IPS-15b (cell line): ENCODE measurements at regions not wholly inside any gene's neighbourhood (a gene's known extent, or its start where the extent isn't known, plus 50 kb on each side); places are given as distances from the start of the nearest gene placed in this dataset.
"Not testable (repeated sequence)": the region's sequence is repeated elsewhere in the genome, so short reads cannot be mapped to it uniquely, and the experiment has no call there.

Source experiments
- H3K27me3 ChIP-seq: one replicate; pipeline ENCODE4 v1.6.1; 2013; ENCODE audit warnings: low read length; ENCODE audit not compliant: control insufficient read depth, insufficient read depth
- H3K36me3 ChIP-seq: one replicate; pipeline ENCODE4 v1.6.1; 2013; ENCODE audit warnings: low read length; ENCODE audit not compliant: control insufficient read depth, insufficient read depth
- H3K4me1 ChIP-seq: one replicate; pipeline ENCODE4 v1.6.1; 2013; ENCODE audit warnings: mild to moderate bottlenecking, low read length; ENCODE audit not compliant: control insufficient read depth, insufficient read depth
- H3K4me3 ChIP-seq: one replicate; pipeline ENCODE4 v1.5.1; 2013; ENCODE audit warnings: low read depth, low read length
- H3K9ac ChIP-seq: one replicate; pipeline ENCODE4 v1.6.1; 2013; ENCODE audit warnings: low read depth, mild to moderate bottlenecking, low read length
- H3K9me3 ChIP-seq: one replicate; pipeline ENCODE4 v1.6.1; 2013; ENCODE audit warnings: mild to moderate bottlenecking, low read length; ENCODE audit not compliant: control insufficient read depth, insufficient read depth

DNA sequence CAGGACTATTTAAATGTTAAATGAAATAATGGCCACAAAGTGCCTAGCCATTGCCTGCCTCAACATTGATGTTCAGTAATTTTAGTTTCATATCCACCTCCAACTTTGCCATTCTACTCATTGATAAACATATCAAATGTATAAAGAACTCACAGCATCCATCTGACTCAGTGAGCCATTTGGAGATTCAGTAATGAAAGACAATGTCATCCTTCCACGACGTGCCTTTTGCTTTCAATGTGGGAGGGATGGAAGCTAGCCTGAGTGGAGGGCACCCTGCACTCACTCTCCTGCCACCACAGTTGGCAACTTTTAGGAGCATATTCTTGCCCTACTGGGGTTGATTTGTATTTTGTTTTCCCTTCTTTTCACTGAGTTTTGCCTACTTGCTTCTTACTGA lies 151.5 kb downstream of the GLUL start:
- Histone ChIP-seq H3K27me3 (no peaks in the 10 kb centered on the region), H3K4me1 (peaks cover 3% of the 10 kb centered on the region), H3K9ac (no peak overlapping the region), H3K9me3 (no peaks in the 10 kb centered on the region), H3K4me3 (no peak overlapping the region), H3K36me3 (no peaks in the 10 kb centered on the region)

DNA sequence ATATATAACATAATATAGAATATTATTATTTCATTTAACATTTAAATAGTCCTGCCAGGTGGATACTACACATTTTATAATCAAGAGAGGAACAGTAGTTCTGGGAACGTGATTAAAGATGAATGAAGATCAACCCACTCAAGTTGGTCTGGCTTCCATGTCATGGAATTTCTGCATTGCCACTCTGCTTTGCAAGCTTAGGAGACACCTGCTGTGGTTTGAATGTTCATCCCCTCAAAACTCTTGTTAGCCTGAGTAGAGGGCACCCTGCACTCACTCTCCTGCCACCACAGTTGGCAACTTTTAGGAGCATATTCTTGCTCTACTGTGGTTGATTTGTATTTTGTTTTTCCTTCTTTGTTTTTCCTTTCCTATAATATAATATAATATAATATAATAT lies 153.2 kb downstream of the GLUL start:
- H3K9ac ChIP-seq: no peak overlapping the region
- H3K4me3 ChIP-seq: no peak overlapping the region
- H3K36me3 ChIP-seq: no peaks in the 10 kb centered on the region
- no peaks in the 10 kb centered on the region for H3K9me3 ChIP-seq
- peaks cover 3% of the 10 kb centered on the region for H3K4me1 ChIP-seq
- H3K27me3 ChIP-seq: no peaks in the 10 kb centered on the region

DNA sequence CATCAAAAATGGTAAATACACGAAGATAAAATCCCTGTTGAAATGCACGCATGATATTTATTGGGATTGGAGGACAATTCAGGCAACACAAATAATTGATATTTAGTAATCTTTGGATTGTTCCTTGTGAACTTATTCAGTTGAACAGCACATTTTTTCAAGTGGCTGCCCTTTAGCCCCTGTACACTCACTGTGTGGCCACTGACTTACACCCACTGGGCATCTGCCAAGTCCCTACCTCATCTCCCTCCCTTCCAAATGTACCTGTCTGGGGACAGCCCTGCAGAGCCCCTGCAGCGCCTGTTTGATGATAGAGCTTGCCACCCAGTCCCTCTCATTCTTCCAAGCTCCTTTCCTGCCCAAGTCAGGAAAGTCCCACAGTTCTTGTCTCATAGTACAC lies 154.3 kb downstream of the GLUL start:
- no peak overlapping the region for H3K9ac ChIP-seq
- no peaks in the 10 kb centered on the region for H3K36me3 ChIP-seq
- H3K4me3 ChIP-seq: no peak overlapping the region
- peaks cover 3% of the 10 kb centered on the region for H3K4me1 ChIP-seq
- H3K27me3 ChIP-seq: no peaks in the 10 kb centered on the region
- H3K9me3 ChIP-seq: no peaks in the 10 kb centered on the region

DNA sequence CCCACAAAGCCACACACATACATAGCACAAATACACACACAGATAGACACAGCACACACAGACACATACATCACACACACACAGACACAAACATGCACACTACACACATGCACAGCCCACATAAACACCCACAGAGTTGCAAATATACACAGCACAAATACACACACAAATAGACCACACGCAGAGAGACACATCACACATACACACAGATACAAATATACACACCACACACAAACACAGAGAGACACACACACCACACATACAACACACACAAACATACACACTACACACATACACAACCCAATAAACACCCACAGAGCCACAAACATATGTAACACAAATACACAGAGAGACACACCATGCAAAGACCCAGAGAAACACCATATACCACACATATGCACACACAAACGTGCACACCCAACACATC lies 154.9 kb downstream of the GLUL start:
- H3K4me1 ChIP-seq: peaks cover 3% of the 10 kb centered on the region
- H3K36me3 ChIP-seq: no peaks in the 10 kb centered on the region
- no peaks in the 10 kb centered on the region for H3K9me3 ChIP-seq
- no peak overlapping the region for H3K4me3 ChIP-seq
- H3K27me3 ChIP-seq: no peaks in the 10 kb centered on the region
- no peak overlapping the region for H3K9ac ChIP-seq

DNA sequence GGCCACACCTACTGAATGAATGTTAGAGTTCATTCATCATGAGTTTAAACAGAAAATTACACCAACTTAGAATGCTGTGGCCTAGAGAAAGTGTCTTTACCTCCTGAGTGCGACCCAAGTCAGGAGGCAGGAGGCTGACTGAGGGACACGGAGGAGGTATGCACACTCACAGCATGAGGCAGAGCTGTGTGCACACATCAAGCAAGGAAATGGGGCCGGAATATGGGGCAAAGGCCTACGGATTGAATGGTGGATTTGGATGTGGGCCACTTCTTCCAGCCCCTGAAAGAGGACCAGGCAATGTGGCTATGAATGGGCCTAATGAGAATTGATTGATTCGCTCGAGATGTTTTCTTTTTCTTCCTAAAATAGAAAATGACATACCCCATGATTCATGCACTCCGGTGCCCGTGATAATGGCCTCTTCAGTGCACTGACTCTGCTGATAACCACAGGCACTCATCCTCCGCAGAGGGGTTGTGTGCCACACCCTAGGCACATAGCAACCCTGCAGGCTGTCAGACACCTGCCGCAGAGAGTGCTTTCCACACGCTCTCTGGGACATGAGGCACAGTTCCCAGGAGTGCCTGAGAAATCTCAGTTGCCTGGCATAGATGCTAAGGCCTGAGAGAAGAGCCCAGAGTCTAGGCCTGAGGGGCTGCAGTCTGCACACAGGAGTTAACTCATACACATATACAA lies 155.5 kb downstream of the GLUL start:
- Histone ChIP-seq H3K36me3 (no peaks in the 10 kb centered on the region), H3K4me3 (no peak overlapping the region), H3K9ac (no peak overlapping the region), H3K4me1 (peaks cover 3% of the 10 kb centered on the region), H3K9me3 (no peaks in the 10 kb centered on the region), H3K27me3 (no peaks in the 10 kb centered on the region)

DNA sequence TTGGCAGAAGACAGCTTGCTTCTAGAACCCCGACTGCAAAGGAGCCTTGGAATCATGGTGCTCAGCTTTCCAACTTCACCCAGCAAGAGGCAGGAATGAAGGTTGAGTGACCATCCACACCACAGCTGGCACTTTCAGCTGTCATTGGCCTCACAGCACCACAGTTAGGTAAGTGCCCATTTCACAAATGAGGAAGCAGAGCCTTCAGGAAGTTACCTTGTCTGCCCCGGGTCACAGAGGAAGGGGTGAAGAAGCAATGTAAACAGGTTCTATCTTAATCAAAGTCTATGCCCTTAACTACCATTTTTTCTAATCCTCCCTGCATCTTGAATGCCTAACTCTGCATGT lies 156.0 kb downstream of the GLUL start:
- Histone ChIP-seq H3K36me3 (no peaks in the 10 kb centered on the region), H3K9me3 (no peaks in the 10 kb centered on the region), H3K27me3 (no peaks in the 10 kb centered on the region), H3K9ac (no peak overlapping the region), H3K4me3 (no peak overlapping the region), H3K4me1 (peaks cover 3% of the 10 kb centered on the region)

DNA sequence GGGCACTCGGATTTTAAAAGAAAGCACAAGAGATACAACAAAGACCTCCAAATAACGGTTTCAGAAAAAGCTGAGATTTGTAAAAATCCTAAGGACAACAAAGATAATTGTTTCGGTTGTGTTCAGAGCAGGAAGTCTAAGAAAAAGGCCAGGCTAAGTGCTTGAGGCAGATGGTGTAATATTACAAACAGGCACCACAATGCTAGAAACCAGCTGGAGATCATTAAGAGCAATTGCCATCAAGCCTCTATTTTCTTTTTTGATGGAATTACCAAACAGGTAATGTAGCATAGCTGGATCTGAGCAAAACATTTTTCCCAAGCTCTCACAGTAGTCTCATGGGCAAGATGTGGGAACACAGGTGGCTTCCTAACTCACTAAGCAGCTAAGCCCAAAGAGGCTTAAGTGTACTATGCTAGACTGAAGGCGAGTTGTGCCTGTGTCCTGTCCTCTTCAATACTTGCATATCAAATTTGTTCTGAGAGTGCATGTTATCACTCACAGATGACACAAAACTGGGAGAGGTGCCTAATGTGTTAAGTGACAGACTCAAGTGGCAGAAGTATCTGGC lies 161.6 kb downstream of the GLUL start:
- Histone ChIP-seq H3K4me3 (no peak overlapping the region), H3K9me3 (no peaks in the 10 kb centered on the region), H3K4me1 (no peaks in the 10 kb centered on the region), H3K27me3 (no peaks in the 10 kb centered on the region), H3K9ac (no peak overlapping the region), H3K36me3 (no peaks in the 10 kb centered on the region)

DNA sequence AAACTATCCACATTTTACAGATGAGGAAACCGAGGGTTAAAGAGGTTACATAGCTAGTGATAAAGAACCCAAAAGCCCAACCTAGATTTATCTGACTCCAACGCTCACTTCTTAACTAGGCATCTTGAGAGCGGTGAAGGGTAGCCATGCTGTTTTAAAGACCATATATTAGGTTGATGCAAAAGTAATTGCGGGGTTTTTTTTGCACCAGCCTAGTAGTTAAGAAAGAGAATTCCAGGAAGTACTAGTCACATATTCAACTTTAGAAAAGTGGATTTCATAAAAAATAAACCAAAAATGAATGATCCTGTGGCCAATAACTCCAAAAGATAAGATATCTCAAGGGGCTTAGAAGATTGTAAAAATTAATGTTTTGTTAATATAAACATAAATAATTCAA lies 162.1 kb downstream of the GLUL start:
- H3K4me1 ChIP-seq: no peaks in the 10 kb centered on the region
- no peaks in the 10 kb centered on the region for H3K9me3 ChIP-seq
- no peak overlapping the region for H3K4me3 ChIP-seq
- H3K36me3 ChIP-seq: no peaks in the 10 kb centered on the region
- H3K9ac ChIP-seq: no peak overlapping the region
- H3K27me3 ChIP-seq: no peaks in the 10 kb centered on the region

DNA sequence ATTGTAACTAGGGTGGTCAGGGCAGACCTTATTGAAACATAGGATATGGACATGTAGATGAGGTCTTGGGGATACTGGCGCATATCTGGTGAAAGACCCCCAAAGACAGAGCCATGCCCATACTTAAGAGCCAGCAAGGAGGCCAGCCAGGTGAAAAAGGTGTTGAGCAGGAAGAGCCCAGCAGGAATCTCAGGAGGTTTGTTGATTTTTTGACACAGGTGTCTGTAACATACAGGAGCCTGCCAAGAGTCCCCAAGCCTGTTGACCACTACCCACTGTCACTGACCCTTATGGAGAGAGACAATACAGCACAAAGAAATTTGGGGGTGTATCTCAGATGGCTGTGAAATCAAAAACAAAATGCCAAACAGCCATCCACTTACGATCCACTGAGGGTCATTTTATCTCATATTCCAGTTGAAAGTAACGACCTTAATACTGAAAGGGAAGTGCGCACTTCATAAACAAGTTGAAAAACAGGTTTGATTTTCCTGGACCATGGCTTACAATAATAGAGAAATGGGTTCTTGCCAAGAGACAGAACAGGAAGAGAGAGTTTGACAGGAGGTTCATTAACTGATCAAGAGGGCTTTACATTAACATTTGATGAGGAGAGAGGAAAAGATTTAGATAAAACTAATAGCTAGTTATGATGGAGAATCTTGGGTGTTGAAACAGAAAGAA lies 163.6 kb downstream of the GLUL start:
- no peak overlapping the region for H3K9ac ChIP-seq
- H3K4me3 ChIP-seq: no peak overlapping the region
- no peaks in the 10 kb centered on the region for H3K36me3 ChIP-seq
- no peaks in the 10 kb centered on the region for H3K27me3 ChIP-seq
- no peaks in the 10 kb centered on the region for H3K4me1 ChIP-seq
- H3K9me3 ChIP-seq: no peaks in the 10 kb centered on the region

DNA sequence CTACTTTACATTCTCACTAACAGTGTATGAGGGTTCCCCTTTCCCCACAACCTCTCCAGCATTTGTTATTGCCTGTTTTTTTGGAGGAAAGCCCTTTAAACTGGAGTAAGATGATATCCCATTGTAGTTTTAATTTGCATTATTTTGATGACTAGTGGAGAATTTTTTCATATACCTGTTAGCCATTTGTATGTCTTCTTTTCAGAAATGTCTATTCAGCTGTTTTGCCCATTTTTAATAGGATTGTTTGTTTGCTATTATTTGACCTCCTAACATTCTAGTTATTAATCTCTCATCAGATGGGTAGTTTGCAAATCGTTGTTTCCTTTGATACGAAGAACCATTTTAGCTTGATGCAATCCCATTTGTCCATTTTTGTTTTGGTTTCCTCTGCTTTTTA lies 165.0 kb downstream of the GLUL start:
- Histone ChIP-seq H3K27me3 (no peaks in the 10 kb centered on the region), H3K36me3 (no peaks in the 10 kb centered on the region), H3K9ac (no peak overlapping the region), H3K4me1 (no peaks in the 10 kb centered on the region), H3K9me3 (no peaks in the 10 kb centered on the region), H3K4me3 (no peak overlapping the region)

DNA sequence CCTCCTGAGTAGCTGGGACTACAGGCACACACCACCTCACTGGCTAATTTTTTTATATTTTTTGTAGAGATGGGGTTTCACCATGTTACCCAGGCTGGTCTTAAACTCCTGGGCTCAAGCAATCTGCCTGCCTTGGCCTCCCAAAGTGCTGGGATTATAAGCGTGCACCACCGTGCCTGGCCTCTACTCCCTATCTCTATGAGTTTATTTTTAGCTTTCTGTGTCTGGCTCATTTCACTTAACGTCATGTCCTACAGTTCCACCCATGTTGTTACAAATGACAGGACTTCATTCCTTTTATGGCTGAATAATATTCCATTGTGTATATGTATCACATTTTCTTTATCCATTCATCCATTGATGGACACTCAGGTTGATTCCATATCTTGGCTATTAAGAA lies 164.2 kb upstream of the ZNF648 start:
- H3K36me3 ChIP-seq, H3K4me1 ChIP-seq, H3K9me3 ChIP-seq, H3K27me3 ChIP-seq, H3K4me3 ChIP-seq, H3K9ac ChIP-seq: not testable (repeated sequence)

DNA sequence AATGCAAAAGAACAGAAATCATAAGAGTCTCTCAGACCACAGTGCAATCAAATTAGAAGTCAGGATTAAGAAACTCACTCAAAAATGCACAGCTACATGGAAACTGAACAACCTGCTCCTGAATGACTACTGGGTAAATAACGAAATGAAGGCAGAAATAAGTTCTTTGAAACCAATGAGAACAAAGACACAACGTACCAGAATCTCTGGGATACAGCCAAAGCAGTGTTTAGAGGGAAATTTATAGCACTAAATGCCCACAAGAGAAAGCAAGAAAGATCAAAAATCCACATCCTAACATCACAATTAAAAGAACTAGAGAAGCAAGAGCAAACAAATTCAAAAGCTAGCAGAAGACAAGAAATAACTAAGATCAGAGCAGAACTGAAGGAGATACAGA lies 160.5 kb upstream of the ZNF648 start:
- not testable (repeated sequence) for H3K4me3 ChIP-seq, H3K4me1 ChIP-seq, H3K36me3 ChIP-seq, H3K9me3 ChIP-seq, H3K9ac ChIP-seq, H3K27me3 ChIP-seq
